WTC11 (cell line): ENCODE measurements at regions not wholly inside any gene's neighbourhood (a gene's known extent, or its start where the extent isn't known, plus 50 kb on each side); places are given as distances from the start of the nearest gene placed in this dataset.

Experiments used
- CTCF ChIP-seq: fragments of 200-600 bp; IDR thresholded peaks from 2 replicates; pipeline ENCODE4 v1.8.0; 2022; ENCODE audit warnings: antibody characterized with exemption
- ESRRA ChIP-seq: sonication (generic); formaldehyde crosslinking; IDR thresholded peaks from 2 replicates; pipeline ENCODE4 v1.8.1; 2022; ENCODE audit warnings: mild to moderate bottlenecking, missing genetic modification reagents, borderline replicate concordance
- IRF2 ChIP-seq: sonication (generic); formaldehyde crosslinking; IDR thresholded peaks from 2 replicates; pipeline ENCODE4 v1.8.0; 2022; ENCODE audit warnings: low read depth, missing genetic modification reagents, borderline replicate concordance
- MXD4 ChIP-seq: fragments of 250-450 bp; sonication (Bioruptor Pico); IDR thresholded peaks from 2 replicates; pipeline ENCODE4 v1.8.0; 2021; ENCODE audit warnings: mild to moderate bottlenecking, moderate library complexity, borderline replicate concordance
- PRDM15 ChIP-seq: sonication (generic); formaldehyde crosslinking; IDR thresholded peaks from 2 replicates; pipeline ENCODE4 v1.8.0; 2022; ENCODE audit warnings: missing genetic modification reagents
- SMAD3 ChIP-seq: sonication (generic); formaldehyde crosslinking; IDR thresholded peaks from 2 replicates; pipeline ENCODE4 v1.8.0; 2022; ENCODE audit warnings: missing genetic modification reagents, mild to moderate bottlenecking, borderline replicate concordance
- ZNF281 ChIP-seq: sonication (generic); formaldehyde crosslinking; IDR thresholded peaks from 2 replicates; pipeline ENCODE4 v1.8.0; 2023; ENCODE audit warnings: mild to moderate bottlenecking, missing genetic modification reagents
- TF ChIP-seq, protein P1 (sequence below): sonication (generic); formaldehyde crosslinking; IDR thresholded peaks from 2 replicates; pipeline ENCODE4 v1.8.0; 2023; ENCODE audit warnings: missing genetic modification reagents, mild to moderate bottlenecking, borderline replicate concordance
- TF ChIP-seq, protein P2 (sequence below): sonication (generic); formaldehyde crosslinking; IDR thresholded peaks from 2 replicates; pipeline ENCODE4 v1.8.1; 2023; ENCODE audit warnings: mild to moderate bottlenecking, missing genetic modification reagents
- TF ChIP-seq, protein P3 (sequence below): sonication (generic); formaldehyde crosslinking; IDR thresholded peaks from 2 replicates; pipeline ENCODE4 v1.8.0; 2022; ENCODE audit warnings: mild to moderate bottlenecking, missing genetic modification reagents

DNA sequence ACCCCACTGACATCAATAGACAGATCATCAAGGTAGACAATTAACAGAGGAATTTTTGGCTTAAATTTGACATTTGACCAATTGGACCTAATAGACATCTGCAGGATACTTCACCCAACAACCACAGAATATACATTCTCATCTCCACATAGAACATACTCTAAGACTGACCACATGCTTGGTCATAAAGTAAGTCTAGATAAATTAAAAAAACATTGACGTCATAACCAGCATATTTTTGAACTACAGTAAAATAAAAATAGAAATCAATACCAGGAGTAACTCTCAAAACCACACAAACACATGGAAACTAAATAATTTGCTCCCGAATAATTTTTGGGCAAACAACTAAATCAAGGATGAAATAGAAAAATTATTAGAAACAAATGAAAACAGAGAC, 205.7 kb downstream of the REEP3 start:
- TF ChIP-seq, protein P1, sequence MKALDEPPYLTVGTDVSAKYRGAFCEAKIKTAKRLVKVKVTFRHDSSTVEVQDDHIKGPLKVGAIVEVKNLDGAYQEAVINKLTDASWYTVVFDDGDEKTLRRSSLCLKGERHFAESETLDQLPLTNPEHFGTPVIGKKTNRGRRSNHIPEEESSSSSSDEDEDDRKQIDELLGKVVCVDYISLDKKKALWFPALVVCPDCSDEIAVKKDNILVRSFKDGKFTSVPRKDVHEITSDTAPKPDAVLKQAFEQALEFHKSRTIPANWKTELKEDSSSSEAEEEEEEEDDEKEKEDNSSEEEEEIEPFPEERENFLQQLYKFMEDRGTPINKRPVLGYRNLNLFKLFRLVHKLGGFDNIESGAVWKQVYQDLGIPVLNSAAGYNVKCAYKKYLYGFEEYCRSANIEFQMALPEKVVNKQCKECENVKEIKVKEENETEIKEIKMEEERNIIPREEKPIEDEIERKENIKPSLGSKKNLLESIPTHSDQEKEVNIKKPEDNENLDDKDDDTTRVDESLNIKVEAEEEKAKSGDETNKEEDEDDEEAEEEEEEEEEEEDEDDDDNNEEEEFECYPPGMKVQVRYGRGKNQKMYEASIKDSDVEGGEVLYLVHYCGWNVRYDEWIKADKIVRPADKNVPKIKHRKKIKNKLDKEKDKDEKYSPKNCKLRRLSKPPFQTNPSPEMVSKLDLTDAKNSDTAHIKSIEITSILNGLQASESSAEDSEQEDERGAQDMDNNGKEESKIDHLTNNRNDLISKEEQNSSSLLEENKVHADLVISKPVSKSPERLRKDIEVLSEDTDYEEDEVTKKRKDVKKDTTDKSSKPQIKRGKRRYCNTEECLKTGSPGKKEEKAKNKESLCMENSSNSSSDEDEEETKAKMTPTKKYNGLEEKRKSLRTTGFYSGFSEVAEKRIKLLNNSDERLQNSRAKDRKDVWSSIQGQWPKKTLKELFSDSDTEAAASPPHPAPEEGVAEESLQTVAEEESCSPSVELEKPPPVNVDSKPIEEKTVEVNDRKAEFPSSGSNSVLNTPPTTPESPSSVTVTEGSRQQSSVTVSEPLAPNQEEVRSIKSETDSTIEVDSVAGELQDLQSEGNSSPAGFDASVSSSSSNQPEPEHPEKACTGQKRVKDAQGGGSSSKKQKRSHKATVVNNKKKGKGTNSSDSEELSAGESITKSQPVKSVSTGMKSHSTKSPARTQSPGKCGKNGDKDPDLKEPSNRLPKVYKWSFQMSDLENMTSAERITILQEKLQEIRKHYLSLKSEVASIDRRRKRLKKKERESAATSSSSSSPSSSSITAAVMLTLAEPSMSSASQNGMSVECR (CRISPR knock-in tag): no peak
- TF ChIP-seq CTCF (no peak), MXD4 (CRISPR knock-in tag) (no peak), SMAD3 (CRISPR knock-in tag) (no peak), ESRRA (CRISPR knock-in tag) (no peak), IRF2 (CRISPR knock-in tag) (no peak), PRDM15 (CRISPR knock-in tag) (no peak), ZNF281 (CRISPR knock-in tag) (no peak)
- TF ChIP-seq, protein P2, sequence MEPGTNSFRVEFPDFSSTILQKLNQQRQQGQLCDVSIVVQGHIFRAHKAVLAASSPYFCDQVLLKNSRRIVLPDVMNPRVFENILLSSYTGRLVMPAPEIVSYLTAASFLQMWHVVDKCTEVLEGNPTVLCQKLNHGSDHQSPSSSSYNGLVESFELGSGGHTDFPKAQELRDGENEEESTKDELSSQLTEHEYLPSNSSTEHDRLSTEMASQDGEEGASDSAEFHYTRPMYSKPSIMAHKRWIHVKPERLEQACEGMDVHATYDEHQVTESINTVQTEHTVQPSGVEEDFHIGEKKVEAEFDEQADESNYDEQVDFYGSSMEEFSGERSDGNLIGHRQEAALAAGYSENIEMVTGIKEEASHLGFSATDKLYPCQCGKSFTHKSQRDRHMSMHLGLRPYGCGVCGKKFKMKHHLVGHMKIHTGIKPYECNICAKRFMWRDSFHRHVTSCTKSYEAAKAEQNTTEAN (CRISPR knock-in tag): no peak
- TF ChIP-seq, protein P3, sequence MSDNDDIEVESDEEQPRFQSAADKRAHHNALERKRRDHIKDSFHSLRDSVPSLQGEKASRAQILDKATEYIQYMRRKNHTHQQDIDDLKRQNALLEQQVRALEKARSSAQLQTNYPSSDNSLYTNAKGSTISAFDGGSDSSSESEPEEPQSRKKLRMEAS (CRISPR knock-in tag): no peak
